ENCODE measurements at regions not wholly inside any gene's neighbourhood (a gene's known extent, or its start where the extent isn't known, plus 50 kb on each side); places are given as distances from the start of the nearest gene placed in this dataset.

DNA sequence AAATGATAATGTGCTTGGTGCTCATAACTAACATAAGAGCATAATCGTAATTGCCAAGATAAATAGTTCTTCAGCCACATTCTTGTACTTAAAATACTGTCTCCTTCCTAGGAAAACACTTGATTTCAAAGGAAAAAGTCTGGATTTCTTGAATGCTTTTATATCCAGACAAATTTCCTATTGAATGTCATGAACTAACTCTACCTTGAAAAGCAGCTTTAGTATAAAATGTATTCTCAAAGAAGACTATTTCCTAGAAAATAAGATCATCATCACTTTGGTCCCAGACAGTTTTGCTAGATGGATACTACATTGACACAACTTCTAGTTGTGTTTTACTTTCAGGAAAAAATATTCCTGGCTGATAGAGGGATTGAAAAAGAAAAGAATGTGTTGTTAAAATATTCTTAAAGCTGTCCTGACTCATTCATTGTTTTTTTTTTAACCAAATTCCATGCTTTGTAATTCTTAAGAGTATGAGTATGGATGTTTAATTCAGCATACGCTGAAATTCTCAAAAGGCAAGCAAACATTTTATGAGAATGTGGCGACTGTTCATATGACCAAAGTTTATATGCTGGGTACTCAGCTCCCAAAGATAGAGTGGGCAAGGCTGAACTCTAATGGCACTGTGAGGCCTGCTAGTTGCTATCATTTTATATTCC, 106.1 kb downstream of the PPP1R3A start:
- Histone ChIP-seq H3K27me3 (no peaks in the 10 kb centered on the region), H3K9ac (ENCODE audit: low read depth in 2 of 2, low read length in 2 of 2) (no peak overlapping the region), H3K4me1 (no peaks in the 10 kb centered on the region), H3K4me3 (no peak overlapping the region), H3K27ac (no peak overlapping the region), H3K36me3 (no peaks in the 10 kb centered on the region), H3K9me3 (no peaks in the 10 kb centered on the region)
- no peak for DNase-seq
- intact Hi-C loops (cut with DNase I), result no loop called here
- TF ChIP-seq, protein P1, sequence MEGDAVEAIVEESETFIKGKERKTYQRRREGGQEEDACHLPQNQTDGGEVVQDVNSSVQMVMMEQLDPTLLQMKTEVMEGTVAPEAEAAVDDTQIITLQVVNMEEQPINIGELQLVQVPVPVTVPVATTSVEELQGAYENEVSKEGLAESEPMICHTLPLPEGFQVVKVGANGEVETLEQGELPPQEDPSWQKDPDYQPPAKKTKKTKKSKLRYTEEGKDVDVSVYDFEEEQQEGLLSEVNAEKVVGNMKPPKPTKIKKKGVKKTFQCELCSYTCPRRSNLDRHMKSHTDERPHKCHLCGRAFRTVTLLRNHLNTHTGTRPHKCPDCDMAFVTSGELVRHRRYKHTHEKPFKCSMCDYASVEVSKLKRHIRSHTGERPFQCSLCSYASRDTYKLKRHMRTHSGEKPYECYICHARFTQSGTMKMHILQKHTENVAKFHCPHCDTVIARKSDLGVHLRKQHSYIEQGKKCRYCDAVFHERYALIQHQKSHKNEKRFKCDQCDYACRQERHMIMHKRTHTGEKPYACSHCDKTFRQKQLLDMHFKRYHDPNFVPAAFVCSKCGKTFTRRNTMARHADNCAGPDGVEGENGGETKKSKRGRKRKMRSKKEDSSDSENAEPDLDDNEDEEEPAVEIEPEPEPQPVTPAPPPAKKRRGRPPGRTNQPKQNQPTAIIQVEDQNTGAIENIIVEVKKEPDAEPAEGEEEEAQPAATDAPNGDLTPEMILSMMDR (IDR thresholded peaks at IDR 0.05), result no peak

DNA sequence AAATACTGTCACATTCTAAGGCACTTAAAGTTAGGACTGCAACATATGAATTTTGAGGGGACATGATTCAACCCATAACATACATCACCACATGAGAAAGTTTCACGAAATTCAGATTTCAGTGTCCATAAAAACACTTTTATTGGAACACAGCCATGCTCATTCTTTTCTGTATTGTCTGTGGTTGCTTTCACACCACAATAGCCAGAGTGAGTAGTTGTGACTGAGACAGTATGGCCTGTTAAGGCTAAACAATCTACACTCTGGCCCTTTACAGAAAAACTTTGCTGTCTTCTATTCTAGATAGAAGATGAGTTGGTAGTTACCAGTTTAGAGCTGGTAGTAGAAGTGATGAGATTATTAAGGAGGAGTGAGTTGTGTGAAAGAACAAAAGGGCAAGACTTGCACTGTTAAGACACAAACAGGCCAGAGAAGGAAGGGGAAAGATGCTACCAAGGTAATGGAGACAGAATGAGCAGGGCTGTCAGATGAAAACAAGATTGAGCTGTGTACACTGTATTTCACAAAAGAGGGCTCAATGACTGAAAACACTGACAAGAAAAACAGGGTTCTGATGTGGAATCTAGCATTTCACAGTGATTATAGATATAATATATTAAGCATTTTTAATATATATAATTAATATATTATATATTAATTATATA, 108.6 kb downstream of the PPP1R3A start:
- no peak overlapping the region for H3K9ac ChIP-seq (ENCODE audit: low read depth in 2 of 2, low read length in 2 of 2)
- no peak overlapping the region for H3K4me3 ChIP-seq
- H3K9me3 ChIP-seq, result no peaks in the 10 kb centered on the region
- H3K4me1 ChIP-seq, result no peaks in the 10 kb centered on the region
- no peak overlapping the region for H3K27ac ChIP-seq
- intact Hi-C loops (cut with DNase I), result no loop called here
- TF ChIP-seq, protein P1 (IDR thresholded peaks at IDR 0.05), result no peak
- H3K27me3 ChIP-seq, result no peaks in the 10 kb centered on the region
- DNase-seq, result no peak
- no peaks in the 10 kb centered on the region for H3K36me3 ChIP-seq

DNA sequence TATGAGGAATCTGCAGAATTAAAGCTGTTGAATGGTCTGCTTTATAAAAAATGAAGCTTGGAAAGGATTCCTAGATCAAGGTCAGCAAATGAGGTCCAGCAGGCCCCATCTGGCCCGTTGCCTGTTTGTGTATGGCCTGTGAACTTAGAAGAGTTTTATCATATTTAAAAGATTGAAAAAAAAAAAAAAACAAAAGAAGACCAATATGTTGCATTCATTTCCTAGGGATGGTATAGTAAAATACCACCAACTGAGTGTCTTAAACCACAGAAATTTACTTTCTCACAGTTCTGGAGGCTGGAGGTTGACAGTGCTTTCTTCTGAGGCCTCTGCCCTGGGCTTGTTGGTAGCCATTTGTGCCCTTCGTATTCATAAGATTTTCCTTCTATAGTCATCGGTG, 109.2 kb downstream of the PPP1R3A start:
- H3K4me3 ChIP-seq, result no peak overlapping the region
- DNase-seq, result no peak
- H3K36me3 ChIP-seq, result no peaks in the 10 kb centered on the region
- no peak overlapping the region for H3K27ac ChIP-seq
- no peaks in the 10 kb centered on the region for H3K27me3 ChIP-seq
- intact Hi-C loops (cut with DNase I), result no loop called here
- TF ChIP-seq, protein P1 (IDR thresholded peaks at IDR 0.05), result no peak
- H3K9ac ChIP-seq (ENCODE audit: low read depth in 2 of 2, low read length in 2 of 2), result no peak overlapping the region
- H3K9me3 ChIP-seq, result no peaks in the 10 kb centered on the region
- H3K4me1 ChIP-seq, result no peaks in the 10 kb centered on the region

DNA sequence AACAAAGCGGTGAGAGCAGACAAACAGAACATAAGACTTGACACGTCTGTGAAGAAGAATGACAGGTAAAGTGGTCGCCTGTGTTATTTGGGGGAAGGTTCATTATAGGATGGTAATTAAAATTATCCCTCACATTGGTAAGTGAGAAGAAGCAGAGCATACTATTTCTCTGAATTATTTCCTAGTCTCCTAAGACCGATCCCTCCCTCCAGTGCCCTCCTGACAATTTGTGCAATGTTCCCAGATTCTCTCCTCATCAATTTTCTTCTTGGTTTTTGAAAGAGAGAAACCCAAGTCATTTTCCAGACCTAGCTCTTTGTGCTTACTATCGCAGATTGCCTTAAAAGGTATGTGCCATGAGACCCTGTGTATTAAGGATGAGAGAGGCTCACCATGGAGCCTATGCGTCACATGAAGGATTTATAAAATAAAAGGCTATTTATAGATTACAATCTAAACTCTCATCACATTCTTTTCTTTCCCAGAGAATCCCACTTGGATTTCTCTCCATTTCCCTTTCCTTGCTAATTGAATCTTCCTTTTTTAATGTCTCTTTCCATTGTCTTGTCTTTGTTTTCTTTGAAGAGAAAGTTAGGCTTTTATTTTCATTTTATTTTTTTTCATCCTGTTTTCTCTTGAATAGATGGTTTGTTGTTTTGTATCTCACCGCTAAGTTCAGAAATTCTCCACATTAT, 112.0 kb downstream of the PPP1R3A start:
- H3K27ac ChIP-seq, result no peak overlapping the region
- no peak overlapping the region for H3K9ac ChIP-seq (ENCODE audit: low read depth in 2 of 2, low read length in 2 of 2)
- no peaks in the 10 kb centered on the region for H3K36me3 ChIP-seq
- H3K4me3 ChIP-seq, result no peak overlapping the region
- no peaks in the 10 kb centered on the region for H3K27me3 ChIP-seq
- no peaks in the 10 kb centered on the region for H3K4me1 ChIP-seq
- TF ChIP-seq, protein P1 (IDR thresholded peaks at IDR 0.05), result no peak
- intact Hi-C loops (cut with DNase I), result no loop called here
- no peaks in the 10 kb centered on the region for H3K9me3 ChIP-seq
- no peak for DNase-seq

DNA sequence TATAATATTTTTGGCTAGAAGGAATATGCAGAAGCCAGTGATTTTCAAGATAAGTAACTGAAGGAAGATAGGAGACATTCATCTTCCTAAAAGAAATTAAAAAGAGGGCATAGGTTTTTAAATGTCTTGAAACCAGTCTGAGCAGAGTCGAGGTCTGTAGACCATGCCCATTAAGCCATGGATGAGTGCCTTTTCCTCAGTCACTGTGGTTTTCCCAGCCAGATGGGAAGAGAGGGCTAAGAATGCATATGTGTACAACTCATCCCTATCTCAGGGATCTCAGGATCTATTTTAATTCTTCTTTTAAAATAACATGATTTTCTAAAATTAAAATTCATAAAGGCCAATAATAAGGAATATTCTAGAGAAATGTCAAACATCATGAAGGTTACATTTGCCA, 112.8 kb downstream of the PPP1R3A start:
- Histone ChIP-seq H3K4me1 (no peaks in the 10 kb centered on the region), H3K9me3 (no peaks in the 10 kb centered on the region), H3K9ac (ENCODE audit: low read depth in 2 of 2, low read length in 2 of 2) (no peak overlapping the region), H3K4me3 (no peak overlapping the region), H3K27me3 (no peaks in the 10 kb centered on the region), H3K36me3 (no peaks in the 10 kb centered on the region), H3K27ac (no peak overlapping the region)
- TF ChIP-seq, protein P1 (IDR thresholded peaks at IDR 0.05), result no peak
- DNase-seq, result no peak
- intact Hi-C loops (cut with DNase I), result no loop called here
